GM13976 (cell line): ENCODE measurements at regions not wholly inside any gene's neighbourhood (a gene's known extent, or its start where the extent isn't known, plus 50 kb on each side); places are given as distances from the start of the nearest gene placed in this dataset.

Experiments
- DNase-seq: peaks from one replicate; pipeline ENCODE4 v3.0.0; 2012; ENCODE audit warnings: low spot score
- in situ Hi-C: fragments of 300-500 bp; cut with MboI; formaldehyde crosslinking; loops from one replicate; pipeline ENCODE4 v1.12.0; 2022; ENCODE audit warnings: low sequenced_read_pairs, mixed read lengths, inconsistent platforms; ENCODE audit not compliant: unreplicated experiment
- TF ChIP-seq, protein P1 (sequence below): IDR thresholded peaks from 2 replicates; pipeline ENCODE4 v1.5.1; 2012; ENCODE audit warnings: borderline replicate concordance, mild to moderate bottlenecking; ENCODE audit not compliant: insufficient read depth; ENCODE audit errors: extremely low read depth, missing control alignments, control extremely low read depth

DNA sequence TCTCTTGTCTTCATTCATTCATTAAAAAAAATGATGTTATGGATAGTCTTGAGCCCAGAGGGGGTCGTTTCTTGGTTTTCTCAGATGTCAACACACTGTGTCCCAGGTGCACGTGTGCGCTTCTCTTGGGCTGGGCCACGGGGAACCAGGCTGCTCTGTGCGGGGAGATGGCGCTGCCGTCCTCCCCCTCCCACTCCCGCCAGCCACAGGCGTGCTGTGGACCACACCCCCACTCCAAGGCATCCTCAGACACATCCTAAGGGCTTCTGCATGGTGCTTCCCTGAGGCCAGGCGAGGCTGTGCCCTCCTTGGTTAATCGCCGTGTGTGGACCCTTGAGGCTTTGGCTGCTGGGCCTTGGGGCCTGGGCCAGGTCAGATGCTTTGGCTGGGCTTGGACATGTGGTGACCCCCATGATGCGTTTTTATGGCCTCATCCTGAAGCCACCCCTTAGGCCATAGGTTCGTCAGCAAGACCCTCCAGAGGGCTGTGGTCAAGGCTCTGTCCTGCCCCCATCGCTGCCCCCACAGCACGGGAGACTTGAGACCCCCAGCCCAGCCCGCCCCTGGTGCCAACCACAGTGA, 245.7 kb upstream of the CIBAR2 start:
- in situ Hi-C loops: no loop called here

DNA sequence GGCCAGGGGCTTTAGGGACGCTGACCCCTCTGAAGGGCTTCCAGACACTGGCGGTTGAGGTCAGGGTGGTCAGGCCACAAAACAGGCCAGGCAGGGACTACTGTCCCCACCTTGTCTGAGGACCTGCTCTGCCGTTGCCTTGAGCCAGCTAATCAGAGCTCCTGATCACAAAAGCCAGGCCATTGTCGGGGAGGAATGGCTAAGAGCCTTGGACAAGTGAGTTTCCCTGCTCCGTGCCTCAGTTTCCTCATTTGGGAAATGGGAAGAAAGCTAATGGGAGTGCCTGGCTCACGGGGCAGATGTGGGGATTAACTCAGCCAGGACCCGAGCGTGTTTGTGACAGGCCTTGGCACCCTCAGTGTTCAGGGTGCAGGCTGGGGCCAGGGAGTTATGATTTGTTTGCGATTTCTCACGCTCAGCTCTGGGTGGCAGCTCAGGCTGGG, 246.5 kb upstream of the CIBAR2 start:
- TF ChIP-seq, protein P1, sequence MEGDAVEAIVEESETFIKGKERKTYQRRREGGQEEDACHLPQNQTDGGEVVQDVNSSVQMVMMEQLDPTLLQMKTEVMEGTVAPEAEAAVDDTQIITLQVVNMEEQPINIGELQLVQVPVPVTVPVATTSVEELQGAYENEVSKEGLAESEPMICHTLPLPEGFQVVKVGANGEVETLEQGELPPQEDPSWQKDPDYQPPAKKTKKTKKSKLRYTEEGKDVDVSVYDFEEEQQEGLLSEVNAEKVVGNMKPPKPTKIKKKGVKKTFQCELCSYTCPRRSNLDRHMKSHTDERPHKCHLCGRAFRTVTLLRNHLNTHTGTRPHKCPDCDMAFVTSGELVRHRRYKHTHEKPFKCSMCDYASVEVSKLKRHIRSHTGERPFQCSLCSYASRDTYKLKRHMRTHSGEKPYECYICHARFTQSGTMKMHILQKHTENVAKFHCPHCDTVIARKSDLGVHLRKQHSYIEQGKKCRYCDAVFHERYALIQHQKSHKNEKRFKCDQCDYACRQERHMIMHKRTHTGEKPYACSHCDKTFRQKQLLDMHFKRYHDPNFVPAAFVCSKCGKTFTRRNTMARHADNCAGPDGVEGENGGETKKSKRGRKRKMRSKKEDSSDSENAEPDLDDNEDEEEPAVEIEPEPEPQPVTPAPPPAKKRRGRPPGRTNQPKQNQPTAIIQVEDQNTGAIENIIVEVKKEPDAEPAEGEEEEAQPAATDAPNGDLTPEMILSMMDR: no peak
- in situ Hi-C loops: no loop called here
- no peak for DNase-seq

More for the DNA sequence above, 245.7 kb upstream of the CIBAR2 start:
- no peak for DNase-seq
- TF ChIP-seq, protein P1: no peak

DNA sequence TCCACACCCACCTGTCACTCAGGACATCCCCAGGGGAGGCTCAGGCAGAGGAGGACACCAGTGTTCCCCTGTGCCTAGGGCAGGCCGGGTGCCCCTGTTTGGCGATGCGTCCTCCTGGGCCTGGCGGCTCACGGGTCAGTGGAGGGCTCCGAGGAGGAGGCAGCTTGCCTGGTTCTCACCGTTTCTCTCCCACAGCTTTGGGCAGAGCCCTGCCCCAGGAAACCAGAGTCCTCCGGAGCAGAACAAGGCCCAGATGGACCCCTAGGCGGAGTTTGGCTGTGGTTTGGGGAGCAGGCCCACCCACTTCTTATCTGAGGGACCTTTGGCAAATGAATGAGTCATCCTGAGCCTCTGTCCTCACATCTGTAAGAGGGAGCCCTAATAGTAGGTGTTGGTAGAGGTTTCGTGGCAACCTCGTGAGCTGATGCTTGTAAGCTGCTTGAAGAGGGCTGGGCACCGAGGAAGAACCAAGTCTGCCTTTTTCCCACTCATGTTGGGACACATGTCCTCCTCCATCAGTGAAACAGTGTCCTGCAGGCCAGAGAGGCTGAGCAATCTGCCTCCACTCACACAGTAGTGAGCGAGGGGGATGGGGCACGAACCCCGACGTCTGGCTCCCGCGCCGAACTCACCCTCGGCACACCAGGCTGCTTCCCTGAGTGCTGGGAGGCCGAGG, 247.0 kb upstream of the CIBAR2 start:
- TF ChIP-seq, protein P1: no peak
- no peak for DNase-seq
- in situ Hi-C loops: no loop called here

DNA sequence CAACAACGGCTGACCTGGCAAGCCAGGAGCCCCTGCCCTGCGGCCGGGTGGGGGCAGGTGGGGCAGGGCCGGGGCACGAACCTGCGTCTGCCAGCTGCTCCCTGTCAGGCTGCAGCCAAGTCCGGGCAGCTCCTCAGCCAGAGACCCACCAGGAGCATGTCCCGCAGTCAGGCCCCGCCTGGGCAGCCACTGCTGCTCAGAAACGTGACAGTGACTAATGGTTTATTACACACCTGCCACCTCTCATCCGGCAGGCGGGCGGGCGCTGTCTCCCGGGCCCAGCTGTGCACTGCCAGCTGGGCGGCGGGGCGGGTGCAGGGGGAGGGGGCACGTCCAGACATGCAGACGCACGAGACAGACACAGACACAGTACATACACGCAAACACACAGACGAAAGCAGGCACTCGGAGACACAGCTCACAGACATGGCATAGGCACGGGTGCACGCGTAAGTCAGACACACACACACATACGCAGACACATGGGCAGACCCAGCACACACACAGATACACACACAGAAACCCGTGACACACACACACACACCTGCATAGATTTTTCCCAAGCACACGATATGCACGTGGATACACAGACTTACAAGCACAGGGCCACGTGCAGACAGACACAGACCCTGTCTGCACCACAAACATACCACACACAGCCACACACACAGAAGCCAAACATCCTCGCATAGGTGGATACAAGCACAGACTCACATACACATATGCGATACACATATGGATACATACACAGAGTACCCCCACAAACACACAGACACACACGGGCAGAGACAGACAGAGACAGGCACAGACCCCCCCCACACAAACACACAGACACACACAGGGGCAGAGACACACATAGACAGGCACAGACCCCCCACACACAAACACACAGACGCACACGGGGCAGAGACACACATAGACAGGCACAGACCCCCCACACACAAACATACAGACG, 248.3 kb upstream of the CIBAR2 start:
- TF ChIP-seq, protein P1: no peak
- in situ Hi-C loops: no loop called here
- no peak for DNase-seq

DNA sequence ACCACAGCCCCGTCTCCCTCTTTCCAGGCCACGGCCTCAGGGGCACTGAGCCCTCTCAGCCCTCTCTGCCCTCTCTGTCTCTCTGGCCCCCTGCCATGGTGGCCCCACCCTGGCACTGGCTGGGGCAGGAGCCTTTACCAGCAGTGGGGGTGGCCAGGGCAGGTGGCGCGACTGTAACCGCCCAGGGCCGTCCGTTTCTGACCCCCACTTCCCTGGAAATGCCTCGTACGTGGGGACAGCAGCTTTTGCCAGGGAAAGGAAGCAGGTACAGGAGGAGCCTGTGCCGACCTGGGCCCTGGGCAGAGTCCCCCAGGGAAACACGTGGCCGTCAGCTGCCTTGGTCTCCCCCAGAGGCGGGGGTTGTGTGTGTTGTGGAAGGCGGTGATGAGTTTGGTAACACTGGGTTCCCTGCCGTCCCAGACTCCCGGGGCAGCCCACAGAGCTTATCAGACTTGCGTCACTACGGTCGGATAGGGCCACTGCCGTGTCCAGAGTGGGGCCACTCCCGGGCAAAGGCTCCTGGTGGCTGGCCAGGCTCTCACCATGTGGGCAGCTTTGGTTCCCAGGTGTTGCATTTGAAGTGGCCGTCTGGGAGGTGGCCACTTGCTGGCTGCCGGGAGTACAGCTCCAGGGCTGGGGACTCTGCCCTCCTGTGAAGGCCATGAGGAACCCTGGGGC, 249.3 kb upstream of the CIBAR2 start:
- no peak for DNase-seq
- TF ChIP-seq, protein P1: no peak
- in situ Hi-C loops: no loop called here

DNA sequence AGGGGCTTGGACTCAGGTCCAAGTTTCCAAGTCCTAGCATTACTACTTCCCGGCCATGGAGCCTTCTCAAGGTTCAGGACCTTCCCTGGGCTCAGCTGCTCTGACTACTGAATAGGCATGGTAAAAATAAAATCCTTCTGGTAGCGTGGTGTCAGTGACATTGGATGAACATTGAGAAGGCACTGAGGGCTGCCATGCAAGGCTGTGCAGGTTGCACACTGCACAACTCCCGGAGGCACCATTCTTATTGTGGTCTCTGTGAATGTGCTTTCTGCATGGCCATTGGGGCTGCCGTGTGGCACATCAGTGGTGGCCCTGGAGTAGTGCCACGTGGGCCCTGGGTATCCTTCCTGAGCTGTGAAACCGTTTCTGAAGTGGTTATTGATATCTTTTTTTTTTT, 250.2 kb upstream of the CIBAR2 start:
- TF ChIP-seq, protein P1: no peak
- in situ Hi-C loops: no loop called here
- no peak for DNase-seq
